BE2C (cell line): ENCODE measurements at regions not wholly inside any gene's neighbourhood (a gene's known extent, or its start where the extent isn't known, plus 50 kb on each side); places are given as distances from the start of the nearest gene placed in this dataset.

Experiments
- DNase-seq: peaks from one replicate; pipeline ENCODE4 v3.0.0-alpha.2; 2020
- H3K27me3 ChIP-seq: fragments of 250-450 bp; sonication (Bioruptor Pico); 2 replicates; pipeline ENCODE4 v1.5.1; 2020; ENCODE audit warnings: mild to moderate bottlenecking
- H3K36me3 ChIP-seq: fragments of 250-450 bp; sonication (Bioruptor Pico); 2 replicates; pipeline ENCODE4 v1.5.1; 2020; ENCODE audit warnings: mild to moderate bottlenecking
- H3K4me1 ChIP-seq: fragments of 250-450 bp; sonication (Bioruptor Pico); 2 replicates; pipeline ENCODE4 v1.5.1; 2020
- H3K4me3 ChIP-seq: 2 replicates; pipeline ENCODE4 v1.5.1; 2011; ENCODE audit warnings: low read depth, low read length
- H3K9me3 ChIP-seq: fragments of 250-450 bp; sonication (Bioruptor Pico); 2 replicates; pipeline ENCODE4 v1.5.1; 2020
- CTCF ChIP-seq: IDR thresholded peaks from 2 replicates; pipeline ENCODE4 v1.5.1; 2012; ENCODE audit warnings: mild to moderate bottlenecking, low read depth, low read length

DNA sequence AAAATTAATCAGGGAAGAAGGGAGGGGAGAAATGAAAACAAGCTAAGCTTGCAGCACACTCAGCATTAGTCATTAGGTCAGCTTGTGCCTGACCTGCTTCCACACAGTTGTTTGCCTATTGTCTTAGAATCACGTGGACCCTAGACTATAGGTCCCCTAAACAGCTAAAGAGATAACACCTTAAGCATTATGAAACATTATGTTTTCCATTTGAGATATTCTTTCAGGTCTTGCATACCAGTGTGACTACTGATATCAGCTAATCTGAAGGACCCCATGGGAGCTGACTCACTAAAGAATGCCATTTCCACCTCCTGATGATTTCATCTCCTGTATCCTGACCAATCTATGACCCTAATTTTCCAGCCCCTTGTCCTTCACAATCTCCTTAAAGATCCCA is 154.1 kb upstream of the FUT8 start:
- H3K27me3 ChIP-seq: no peaks in the 10 kb centered on the region
- H3K4me3 ChIP-seq: no peak overlapping the region
- H3K9me3 ChIP-seq: no peaks in the 10 kb centered on the region
- no peak for TF ChIP-seq CTCF
- DNase-seq: no peak
- H3K36me3 ChIP-seq: no peaks in the 10 kb centered on the region
- H3K4me1 ChIP-seq: peaks cover 18% of the 10 kb centered on the region

GRCh38 chr14:65259000-65259399 is 153.5 kb upstream of the FUT8 start:
- Histone ChIP-seq H3K4me3 (no peak overlapping the region), H3K36me3 (no peaks in the 10 kb centered on the region), H3K27me3 (no peaks in the 10 kb centered on the region), H3K4me1 (peaks cover 13% of the 10 kb centered on the region), H3K9me3 (no peaks in the 10 kb centered on the region)
- DNase-seq: no peak
- no peak for TF ChIP-seq CTCF

- Histone ChIP-seq H3K4me3 (no peak overlapping the region), H3K27me3 (no peaks in the 10 kb centered on the region), H3K36me3 (no peaks in the 10 kb centered on the region), H3K4me1 (peaks cover 6% of the 10 kb centered on the region), H3K9me3 (no peaks in the 10 kb centered on the region)
- TF ChIP-seq CTCF: no peak
- DNase-seq: no peak
Observed at GRCh38 chr14:65260786-65261185, 151.7 kb upstream of the FUT8 start.

GRCh38 chr14:65261425-65261920 is 151.1 kb upstream of the FUT8 start:
- no peaks in the 10 kb centered on the region for H3K36me3 ChIP-seq
- no peak overlapping the region for H3K4me3 ChIP-seq
- no peak for TF ChIP-seq CTCF
- no peaks in the 10 kb centered on the region for H3K4me1 ChIP-seq
- no peaks in the 10 kb centered on the region for H3K27me3 ChIP-seq
- H3K9me3 ChIP-seq: no peaks in the 10 kb centered on the region
- DNase-seq: no peak

DNA sequence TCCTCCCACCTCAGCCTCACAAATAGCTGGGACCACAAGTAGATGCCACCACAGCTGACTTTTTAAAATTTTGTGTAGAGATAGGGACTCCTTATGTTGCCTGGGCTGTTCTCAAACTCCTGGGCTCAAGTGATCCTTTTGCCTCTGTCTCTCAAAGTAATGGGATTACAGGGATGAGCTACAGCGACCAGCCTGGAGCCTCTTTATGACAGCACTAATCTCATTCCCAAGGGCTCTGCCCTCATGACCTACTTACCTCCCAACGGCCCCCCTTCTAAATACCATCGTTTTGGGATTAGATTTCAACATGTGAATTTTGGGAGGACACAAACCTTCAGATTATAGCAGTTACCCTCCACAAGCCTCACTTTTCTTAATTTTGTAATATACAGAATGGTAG is 150.6 kb upstream of the FUT8 start:
- no peak overlapping the region for H3K4me3 ChIP-seq
- H3K9me3 ChIP-seq: no peaks in the 10 kb centered on the region
- H3K27me3 ChIP-seq: no peaks in the 10 kb centered on the region
- H3K36me3 ChIP-seq: no peaks in the 10 kb centered on the region
- DNase-seq: no peak
- no peak for TF ChIP-seq CTCF
- H3K4me1 ChIP-seq: no peaks in the 10 kb centered on the region

GRCh38 chr14:65263177-65263788 is 149.2 kb upstream of the FUT8 start:
- H3K36me3 ChIP-seq: no peaks in the 10 kb centered on the region
- TF ChIP-seq CTCF: no peak
- no peaks in the 10 kb centered on the region for H3K9me3 ChIP-seq
- no peaks in the 10 kb centered on the region for H3K4me1 ChIP-seq
- no peak for DNase-seq
- H3K27me3 ChIP-seq: no peaks in the 10 kb centered on the region
- H3K4me3 ChIP-seq: no peak overlapping the region
